Chondrocyte (in vitro differentiated cells): ENCODE measurements at regions not wholly inside any gene's neighbourhood (a gene's known extent, or its start where the extent isn't known, plus 50 kb on each side); places are given as distances from the start of the nearest gene placed in this dataset.

Experiments
- DNase-seq: peaks from one replicate; pipeline ENCODE4 v3.0.0; 2021; ENCODE audit warnings: mixed read lengths, low spot score
- H3K27ac Mint-ChIP-seq: one replicate; pipeline ENCODE4 v1.8.0; 2021; ENCODE audit warnings: mild to moderate bottlenecking, moderate library complexity, mixed read lengths; ENCODE audit not compliant: unreplicated experiment
- H3K27me3 Mint-ChIP-seq: 2 replicates; pipeline ENCODE4 v1.8.0; 2021; ENCODE audit warnings: low read depth, mixed read lengths
- H3K36me3 Mint-ChIP-seq: 2 replicates; pipeline ENCODE4 v1.8.0; 2021; ENCODE audit warnings: low read depth, mixed read lengths
- H3K4me1 Mint-ChIP-seq: 2 replicates; pipeline ENCODE4 v1.8.0; 2021; ENCODE audit warnings: low read depth, mild to moderate bottlenecking, mixed read lengths
- H3K4me3 Mint-ChIP-seq: one replicate; pipeline ENCODE4 v1.8.0; 2021; ENCODE audit warnings: mild to moderate bottlenecking, moderate library complexity, mixed read lengths; ENCODE audit not compliant: unreplicated experiment
- H3K9me3 Mint-ChIP-seq: 2 replicates; pipeline ENCODE4 v1.8.0; 2021; ENCODE audit warnings: low read depth, mixed read lengths
- CTCF ChIP-seq: fragments of 200-600 bp; sonication (generic); IDR thresholded peaks from 2 replicates; pipeline ENCODE4 v1.5.0; 2021; ENCODE audit warnings: antibody characterized with exemption, mild to moderate bottlenecking, moderate library complexity

- Mint-ChIP-seq H3K27ac (no peak overlapping the region), H3K4me3 (no peak overlapping the region), H3K36me3 (peaks cover 3% of the 10 kb centered on the region), H3K4me1 (peaks cover 7% of the 10 kb centered on the region), H3K27me3 (no peaks in the 10 kb centered on the region), H3K9me3 (peaks cover 6% of the 10 kb centered on the region)
- DNase-seq = no peak
- TF ChIP-seq CTCF = no peak
Observed at GRCh38 chr2:164187121-164187520, 434.2 kb downstream of the GRB14 start.

GRCh38 chr2:164186591-164186990, 434.7 kb downstream of the GRB14 start:
- Mint-ChIP-seq H3K27me3 (no peaks in the 10 kb centered on the region), H3K4me1 (peaks cover 5% of the 10 kb centered on the region), H3K36me3 (peaks cover 3% of the 10 kb centered on the region), H3K4me3 (no peak overlapping the region), H3K27ac (no peak overlapping the region), H3K9me3 (peaks cover 6% of the 10 kb centered on the region)
- no peak for TF ChIP-seq CTCF
- no peak for DNase-seq

GRCh38 chr2:164182116-164182627, 439.1 kb downstream of the GRB14 start:
- no peak for DNase-seq
- Mint-ChIP-seq H3K4me1 (peaks cover 6% of the 10 kb centered on the region), H3K9me3 (peaks cover 15% of the 10 kb centered on the region), H3K27ac (no peak overlapping the region), H3K36me3 (no peaks in the 10 kb centered on the region), H3K27me3 (no peaks in the 10 kb centered on the region), H3K4me3 (no peak overlapping the region)
- TF ChIP-seq CTCF = no peak

- Mint-ChIP-seq H3K36me3 (peaks cover 2% of the 10 kb centered on the region), H3K9me3 (peaks cover 32% of the 10 kb centered on the region), H3K4me1 (peaks cover 6% of the 10 kb centered on the region), H3K27me3 (no peaks in the 10 kb centered on the region), H3K4me3 (no peak overlapping the region), H3K27ac (no peak overlapping the region)
- no peak for TF ChIP-seq CTCF
- DNase-seq = no peak
Observed at GRCh38 chr2:164178835-164179465, 442.3 kb downstream of the GRB14 start.

GRCh38 chr2:164164602-164165001, 428.8 kb upstream of the FIGN start:
- H3K36me3 Mint-ChIP-seq = peaks cover 4% of the 10 kb centered on the region
- DNase-seq = no peak
- H3K9me3 Mint-ChIP-seq = peaks cover 11% of the 10 kb centered on the region
- no peak overlapping the region for H3K4me3 Mint-ChIP-seq
- no peak overlapping the region for H3K27ac Mint-ChIP-seq
- H3K27me3 Mint-ChIP-seq = no peaks in the 10 kb centered on the region
- no peaks in the 10 kb centered on the region for H3K4me1 Mint-ChIP-seq
- no peak for TF ChIP-seq CTCF
